Adipocyte (in vitro differentiated cells): ENCODE measurements at regions not wholly inside any gene's neighbourhood (a gene's known extent, or its start where the extent isn't known, plus 50 kb on each side); places are given as distances from the start of the nearest gene placed in this dataset.

Source experiments
- DNase-seq: peaks from one replicate; pipeline ENCODE4 v3.0.0-alpha.2; 2015; ENCODE audit warnings: low read depth
- H3K27me3 ChIP-seq: replicated peaks from 2 replicates; pipeline ENCODE4 v1.7.0; 2013; ENCODE audit warnings: mild to moderate bottlenecking, low read length, moderate library complexity; ENCODE audit not compliant: control insufficient read depth, insufficient read depth
- H3K36me3 ChIP-seq: 2 replicates; pipeline ENCODE4 v1.7.0; 2013; ENCODE audit warnings: low read length, mild to moderate bottlenecking, moderate library complexity; ENCODE audit not compliant: control insufficient read depth, insufficient read depth, severe bottlenecking
- H3K4me1 ChIP-seq: 2 replicates; pipeline ENCODE4 v1.7.0; 2013; ENCODE audit warnings: mild to moderate bottlenecking, low read length, moderate library complexity; ENCODE audit not compliant: control insufficient read depth, insufficient read depth
- H3K4me3 ChIP-seq: 2 replicates; pipeline ENCODE4 v1.7.0; 2013; ENCODE audit warnings: mild to moderate bottlenecking, low read length, moderate library complexity
- H3K9ac ChIP-seq: 2 replicates; pipeline ENCODE4 v1.7.0; 2013; ENCODE audit warnings: mild to moderate bottlenecking, low read length, moderate library complexity
- H3K9me3 ChIP-seq: 2 replicates; pipeline ENCODE4 v1.7.0; 2013; ENCODE audit warnings: mild to moderate bottlenecking, low read length, moderate library complexity; ENCODE audit not compliant: control insufficient read depth

- H3K27me3 ChIP-seq: no peaks in the 10 kb centered on the region
- no peaks in the 10 kb centered on the region for H3K36me3 ChIP-seq
- H3K9ac ChIP-seq: no peak overlapping the region
- no peak overlapping the region for H3K4me3 ChIP-seq
- no peaks in the 10 kb centered on the region for H3K9me3 ChIP-seq
- DNase-seq: peak; percentile 30
- no peaks in the 10 kb centered on the region for H3K4me1 ChIP-seq
These were observed 309.9 kb upstream of the PRMT6 start for GRCh38 chr1:106746448-106747085.

DNA sequence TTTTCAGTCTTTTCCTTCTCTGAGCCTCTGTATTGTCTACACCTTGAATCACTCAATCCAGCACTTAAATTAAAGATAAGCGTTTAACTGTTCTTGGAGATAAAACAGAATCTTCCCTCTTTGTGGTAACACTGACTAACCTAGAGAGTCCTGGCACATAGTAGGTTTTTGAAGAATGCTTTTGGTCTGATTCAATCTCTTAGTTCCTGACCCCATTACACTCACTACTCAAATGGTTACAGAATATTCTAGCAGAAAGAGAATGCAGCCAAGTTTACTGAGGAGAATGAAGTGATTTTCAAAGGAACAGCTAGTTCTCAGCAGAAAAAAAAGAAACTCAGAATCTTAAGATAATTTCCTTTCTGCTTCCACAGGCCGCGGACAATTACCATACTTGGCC is 309.2 kb upstream of the PRMT6 start:
- H3K9ac ChIP-seq: no peak overlapping the region
- H3K4me1 ChIP-seq: no peaks in the 10 kb centered on the region
- no peaks in the 10 kb centered on the region for H3K9me3 ChIP-seq
- H3K27me3 ChIP-seq: no peaks in the 10 kb centered on the region
- H3K36me3 ChIP-seq: no peaks in the 10 kb centered on the region
- no peak overlapping the region for H3K4me3 ChIP-seq
- DNase-seq: no peak

DNA sequence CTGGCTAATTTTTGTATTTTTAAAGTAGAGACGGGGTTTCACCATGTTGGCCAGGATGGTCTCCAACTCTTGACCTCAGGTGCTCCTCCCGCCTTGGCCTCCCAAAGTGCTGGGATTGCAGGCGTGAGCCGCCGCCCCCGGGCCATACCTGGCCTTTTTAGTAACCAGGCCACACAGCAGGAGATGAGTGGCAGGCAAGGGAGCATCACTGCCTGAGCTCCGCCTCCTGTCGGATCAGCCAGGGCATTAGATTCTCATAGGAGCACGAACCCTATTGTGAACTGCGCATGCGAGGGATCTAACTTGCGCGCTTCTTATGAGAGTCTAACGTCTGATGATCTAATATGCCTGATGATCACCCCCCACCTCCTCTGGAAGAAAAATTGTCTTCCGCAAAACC is 308.7 kb upstream of the PRMT6 start:
- Histone ChIP-seq H3K36me3 (no peaks in the 10 kb centered on the region), H3K9me3 (no peaks in the 10 kb centered on the region), H3K4me1 (no peaks in the 10 kb centered on the region), H3K4me3 (no peak overlapping the region), H3K9ac (no peak overlapping the region), H3K27me3 (no peaks in the 10 kb centered on the region)
- no peak for DNase-seq

DNA sequence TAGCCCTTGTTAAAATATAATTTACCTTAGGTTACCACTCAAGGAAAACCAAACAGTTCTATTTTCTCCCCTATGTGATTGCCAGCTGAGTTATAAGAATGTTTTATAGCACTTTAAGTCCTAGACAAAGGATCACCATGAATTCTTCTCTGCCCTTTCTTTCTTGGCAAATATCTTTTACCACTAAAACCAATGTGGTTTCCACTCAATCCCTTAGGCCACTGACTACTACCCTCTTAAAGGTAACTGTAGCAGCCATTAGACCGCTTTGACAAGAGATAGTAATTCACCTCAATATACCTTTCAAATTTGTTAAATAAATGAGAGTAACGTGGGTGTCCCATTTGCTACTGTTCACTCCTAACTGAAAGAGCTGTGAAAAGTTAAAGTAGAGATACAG is 307.9 kb upstream of the PRMT6 start:
- DNase-seq: no peak
- Histone ChIP-seq H3K27me3 (no peaks in the 10 kb centered on the region), H3K4me1 (peaks cover 4% of the 10 kb centered on the region), H3K36me3 (no peaks in the 10 kb centered on the region), H3K9me3 (no peaks in the 10 kb centered on the region), H3K9ac (no peak overlapping the region), H3K4me3 (no peak overlapping the region)

DNA sequence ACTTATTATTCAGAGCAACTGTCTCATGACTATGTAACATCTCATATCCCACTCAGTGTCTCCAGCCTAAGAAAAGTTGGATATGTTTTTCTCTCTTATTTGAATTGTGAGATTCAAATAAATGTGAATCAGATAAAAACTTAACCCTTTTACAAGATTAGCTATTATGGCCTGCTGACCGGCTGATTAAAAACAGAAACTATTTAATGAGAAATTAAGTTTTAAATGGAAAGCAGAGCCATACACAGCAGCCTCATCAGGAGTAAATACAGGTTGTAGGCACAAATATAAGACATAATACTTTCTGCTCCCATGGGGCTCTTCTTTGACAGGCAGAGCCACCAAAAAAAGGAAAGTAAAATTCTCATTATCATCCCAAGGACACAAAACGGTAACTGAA is 307.0 kb upstream of the PRMT6 start:
- no peak overlapping the region for H3K4me3 ChIP-seq
- H3K27me3 ChIP-seq: no peaks in the 10 kb centered on the region
- no peaks in the 10 kb centered on the region for H3K36me3 ChIP-seq
- no peak for DNase-seq
- H3K9me3 ChIP-seq: no peaks in the 10 kb centered on the region
- H3K9ac ChIP-seq: no peak overlapping the region
- H3K4me1 ChIP-seq: peaks cover 10% of the 10 kb centered on the region

GRCh38 chr1:106749906-106750305 is 306.6 kb upstream of the PRMT6 start:
- no peaks in the 10 kb centered on the region for H3K36me3 ChIP-seq
- no peaks in the 10 kb centered on the region for H3K9me3 ChIP-seq
- H3K4me1 ChIP-seq: peaks cover 14% of the 10 kb centered on the region
- no peaks in the 10 kb centered on the region for H3K27me3 ChIP-seq
- no peak for DNase-seq
- H3K4me3 ChIP-seq: no peak overlapping the region
- no peak overlapping the region for H3K9ac ChIP-seq

GRCh38 chr1:106751002-106751401 is 305.5 kb upstream of the PRMT6 start:
- Histone ChIP-seq H3K9me3 (no peaks in the 10 kb centered on the region), H3K36me3 (no peaks in the 10 kb centered on the region), H3K9ac (no peak overlapping the region), H3K4me3 (no peak overlapping the region), H3K4me1 (peaks cover 20% of the 10 kb centered on the region), H3K27me3 (no peaks in the 10 kb centered on the region)
- DNase-seq: no peak

DNA sequence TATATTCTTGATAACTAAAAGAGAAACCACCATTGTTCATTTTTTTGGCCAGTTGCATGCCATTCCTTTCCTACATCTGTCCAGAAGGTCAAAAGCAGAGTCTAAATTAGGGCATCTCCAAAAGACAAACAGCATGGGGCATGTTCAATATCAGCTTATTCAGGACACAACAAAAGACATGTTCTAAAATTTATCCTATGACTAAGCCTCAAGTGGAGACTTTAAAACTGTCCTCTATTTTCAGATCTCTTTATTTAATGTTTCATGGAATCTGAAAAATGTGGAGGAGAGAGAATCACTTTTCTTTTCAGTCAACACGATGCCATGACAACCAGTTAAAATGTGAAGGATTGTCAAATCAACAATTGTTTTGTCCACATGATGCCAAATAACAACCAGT is 303.4 kb upstream of the PRMT6 start:
- H3K4me3 ChIP-seq: no peak overlapping the region
- no peaks in the 10 kb centered on the region for H3K9me3 ChIP-seq
- H3K4me1 ChIP-seq: peaks cover 20% of the 10 kb centered on the region
- DNase-seq: peak; percentile 9
- no peaks in the 10 kb centered on the region for H3K27me3 ChIP-seq
- no peaks in the 10 kb centered on the region for H3K36me3 ChIP-seq
- H3K9ac ChIP-seq: no peak overlapping the region

DNA sequence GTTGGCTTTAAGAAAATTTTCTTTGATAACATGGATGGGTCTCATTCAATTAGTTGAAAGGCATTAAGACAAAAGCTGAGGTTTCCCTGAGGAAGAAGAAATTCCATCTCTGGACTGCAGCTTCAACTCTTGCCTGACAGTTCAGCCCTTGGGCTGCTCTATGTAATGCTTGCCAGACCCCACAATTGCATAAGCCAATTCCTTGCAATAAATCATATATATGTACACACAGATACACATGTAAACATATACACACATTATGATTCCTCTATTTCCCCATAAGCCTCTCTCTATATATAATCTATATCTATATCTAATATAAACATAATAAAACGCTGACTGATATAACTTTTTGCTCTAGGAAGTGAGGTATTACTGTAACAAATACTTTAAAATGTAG is 301.5 kb upstream of the PRMT6 start:
- no peak overlapping the region for H3K4me3 ChIP-seq
- H3K9ac ChIP-seq: no peak overlapping the region
- H3K4me1 ChIP-seq: peaks cover 20% of the 10 kb centered on the region
- H3K36me3 ChIP-seq: no peaks in the 10 kb centered on the region
- no peaks in the 10 kb centered on the region for H3K27me3 ChIP-seq
- H3K9me3 ChIP-seq: no peaks in the 10 kb centered on the region
- peak; percentile 36 for DNase-seq

GRCh38 chr1:106755682-106756406 is 300.6 kb upstream of the PRMT6 start:
- Histone ChIP-seq H3K9me3 (no peaks in the 10 kb centered on the region), H3K27me3 (no peaks in the 10 kb centered on the region), H3K4me1 (peaks cover 20% of the 10 kb centered on the region), H3K4me3 (no peak overlapping the region), H3K9ac (no peak overlapping the region), H3K36me3 (no peaks in the 10 kb centered on the region)
- DNase-seq: peak; percentile 86

GRCh38 chr1:106756752-106757151 is 299.7 kb upstream of the PRMT6 start:
- peak; percentile 8 for DNase-seq
- no peak overlapping the region for H3K9ac ChIP-seq
- no peaks in the 10 kb centered on the region for H3K27me3 ChIP-seq
- no peaks in the 10 kb centered on the region for H3K9me3 ChIP-seq
- H3K36me3 ChIP-seq: no peaks in the 10 kb centered on the region
- H3K4me3 ChIP-seq: no peak overlapping the region
- H3K4me1 ChIP-seq: peaks cover 20% of the 10 kb centered on the region

- Histone ChIP-seq H3K36me3 (no peaks in the 10 kb centered on the region), H3K9me3 (no peaks in the 10 kb centered on the region), H3K9ac (peak overlapping the region; percentile 65), H3K4me3 (peak overlapping the region; percentile 42), H3K27me3 (no peaks in the 10 kb centered on the region), H3K4me1 (peaks cover 17% of the 10 kb centered on the region)
- peak; percentile 50 for DNase-seq
These were observed 288.4 kb upstream of the PRMT6 start for GRCh38 chr1:106768077-106768476.
